Transverse colon (tissue), 4 donors: ENCODE measurements at regions not wholly inside any gene's neighbourhood (a gene's known extent, or its start where the extent isn't known, plus 50 kb on each side); places are given as distances from the start of the nearest gene placed in this dataset.

Experiments
- DNase-seq: peaks from one replicate; pipeline ENCODE4 v3.0.0-alpha.2; 2019
- H3K27ac ChIP-seq, 4 donors: fragments of 200-600 bp; sonication (generic); 2 replicates each; pipeline ENCODE4 v1.5.1; 2016 to 2018; ENCODE audit warnings: inconsistent platforms in 4 of 4
- H3K27me3 ChIP-seq: fragments of 200-600 bp; sonication (generic); 2 replicates; pipeline ENCODE4 v1.5.1; 2017; ENCODE audit warnings: inconsistent platforms
- H3K36me3 ChIP-seq, 4 donors: fragments of 200-600 bp; sonication (generic); 2 replicates each; pipeline ENCODE4 v1.5.1; 2017 to 2019; ENCODE audit warnings: inconsistent platforms in 4 of 4
- H3K4me1 ChIP-seq, 4 donors: fragments of 200-600 bp; sonication (generic); 2 replicates each; pipeline ENCODE4 v1.5.1; 2017 to 2020; ENCODE audit warnings: inconsistent platforms in 4 of 4
- H3K4me3 ChIP-seq, 4 donors: fragments of 200-600 bp; sonication (generic); 1 replicate in 1 of 4; 2 replicates in 3 of 4; pipeline versions ENCODE4 v1.5.1 to v1.6.1; 2017 to 2019; ENCODE audit warnings: inconsistent platforms in 4 of 4
- H3K9me3 ChIP-seq, 2 donors: fragments of 200-600 bp; sonication (generic); 2 replicates each; pipeline ENCODE4 v1.5.1; 2017 to 2019; ENCODE audit warnings: inconsistent platforms in 2 of 2
- CTCF ChIP-seq, 5 experiments: fragments of 200-600 bp in 3 of 5; fragments of 450-650 bp in 2 of 5; sonication (generic) in 3 of 5; IDR thresholded peaks; 1 replicate in 2 of 5; 2 replicates in 3 of 5; pipeline ENCODE4 v1.5.1; 2016 to 2017; ENCODE audit warnings: antibody characterized with exemption in 5 of 5, inconsistent platforms in 3 of 5, mild to moderate bottlenecking in 2 of 5, moderate library complexity in 1 of 5
- EP300 ChIP-seq: sonication (generic); formaldehyde crosslinking; IDR thresholded peaks from one replicate; pipeline ENCODE4 v1.6.1; 2017; ENCODE audit warnings: antibody characterized with exemption, low read depth
- POLR2A ChIP-seq: fragments of 450-650 bp; IDR thresholded peaks from one replicate; pipeline ENCODE4 v1.6.1; 2016; ENCODE audit warnings: antibody characterized with exemption, mild to moderate bottlenecking, moderate library complexity
- POLR2AphosphoS5 ChIP-seq, 3 donors: sonication (generic); formaldehyde crosslinking; IDR thresholded peaks; one replicate each; pipeline ENCODE4 v1.6.1; 2016; ENCODE audit warnings: antibody characterized with exemption in 3 of 3
- WGBS, 2 donors: methylation state at CpG; one replicate each; pipeline ENCODE4 v1.1.5; 2018; ENCODE audit warnings: low coverage in 1 of 2; 5-methylcytosine and 5-hydroxymethylcytosine counted together
- in situ Hi-C, 4 donors: fragments of 200-750 bp; cut with MboI; loops; one replicate each; pipeline versions ENCODE4 v1.15.0 to v1.15.1; 2017; ENCODE audit warnings: low sequenced_read_pairs in 3 of 4, low pct_ligation_motif_present in 1 of 4, low pct_unique_long_range_greater_than_20kb in 1 of 4
- intact Hi-C: fragments of 100-400 bp; cut with DNase I; formaldehyde crosslinking; loops from one replicate; pipeline ENCODE4 v1.15.1; 2023; ENCODE audit warnings: low total_unique reads

GRCh38 chr21:29454179-29454578 lies 155.5 kb downstream of the BACH1 start:
- DNase-seq, result no peak
- Histone ChIP-seq H3K36me3 (no peaks in the 10 kb centered on the region), H3K4me3 (no peak overlapping the region), H3K27ac (no peak overlapping the region), H3K4me1 (no peaks in the 10 kb centered on the region), H3K9me3 (peaks cover 0 to 1% of the 10 kb centered on the region in 2 donors), H3K27me3 (no peaks in the 10 kb centered on the region)
- 70 to 88% methylated on average over 1 of the region's 1 CpG for WGBS, 2 donors
- in situ Hi-C loops (loop anchor here in 2 of 4 donors (25.0 kb wide), 1 partner anchor 383 kb away; no protein-coding TSS in a partner anchor), intact Hi-C loops (no loop called here)
- TF ChIP-seq EP300 (no peak), POLR2AphosphoS5 (IDR thresholded peaks at IDR 0.05) (no peak), POLR2A (no peak), CTCF (IDR thresholded peaks at IDR 0.05) (no peak)

DNA sequence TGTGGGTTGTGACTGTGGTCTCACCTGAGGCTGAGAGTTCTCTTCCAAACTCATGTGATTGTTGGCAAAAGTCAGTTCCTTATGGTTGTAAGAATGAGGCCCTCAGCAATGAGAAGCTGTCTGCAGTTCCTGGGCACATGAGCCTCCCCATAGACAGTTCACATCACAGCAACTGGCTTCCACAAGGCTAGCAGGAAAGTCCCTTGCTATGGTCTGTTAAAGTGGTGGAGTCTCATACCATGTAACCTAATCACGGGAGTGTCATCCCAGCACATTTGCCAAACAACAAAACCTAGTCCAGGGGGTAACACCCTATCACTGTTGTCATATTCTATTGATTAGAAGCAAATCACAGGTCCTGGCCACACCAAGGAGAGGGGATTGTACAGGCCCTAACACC lies 163.8 kb downstream of the BACH1 start:
- no peak overlapping the region for H3K4me3 ChIP-seq
- DNase-seq, result no peak
- no peaks in the 10 kb centered on the region for H3K27me3 ChIP-seq
- 92% methylated on average over 1 of the region's 1 CpG; no CpG with 5 or more reads in 1 of the 2 donors for WGBS, 2 donors
- no peaks in the 10 kb centered on the region for H3K36me3 ChIP-seq
- no peaks in the 10 kb centered on the region for H3K4me1 ChIP-seq
- no peaks in the 10 kb centered on the region for H3K9me3 ChIP-seq
- TF ChIP-seq POLR2AphosphoS5 (IDR thresholded peaks at IDR 0.05), result no peak
- no peak overlapping the region for H3K27ac ChIP-seq
- intact Hi-C loops, result no loop called here
- in situ Hi-C loops, result loop anchor here in 2 of 4 donors (25.0 kb wide), 1 partner anchor 375 kb away; no protein-coding TSS in a partner anchor

GRCh38 chr21:29465546-29465945 lies 166.8 kb downstream of the BACH1 start:
- in situ Hi-C loops, result loop anchor here in 2 of 4 donors (25.0 kb wide), 1 partner anchor 372 kb away; no protein-coding TSS in a partner anchor
- TF ChIP-seq POLR2A, result no peak
- no peak for TF ChIP-seq CTCF (IDR thresholded peaks at IDR 0.05)
- TF ChIP-seq POLR2AphosphoS5 (IDR thresholded peaks at IDR 0.05), result no peak
- no peak for TF ChIP-seq EP300
- WGBS, 2 donors, result 79% methylated on average over 2 of the region's 2 CpGs; no CpG with 5 or more reads in 1 of the 2 donors

DNA sequence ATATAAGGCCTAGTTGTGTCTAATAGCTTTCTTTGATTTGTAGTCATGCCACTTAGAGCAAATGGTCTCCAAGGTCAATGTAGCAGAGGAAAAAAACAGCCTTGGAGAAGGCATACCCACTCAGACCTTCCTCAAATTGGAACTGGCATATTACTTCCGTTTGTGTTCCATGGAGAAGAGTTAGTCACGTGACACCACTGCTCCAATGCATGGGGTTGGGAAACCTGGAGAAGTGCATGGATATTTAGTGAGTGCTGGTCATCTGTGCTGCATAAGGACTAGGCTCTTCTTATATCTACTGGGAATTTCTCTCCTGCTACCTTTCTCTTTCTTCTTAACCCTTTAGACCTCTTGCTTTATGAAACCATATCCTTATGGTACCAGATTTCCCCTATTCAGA lies 167.8 kb downstream of the BACH1 start:
- no peak for DNase-seq
- Histone ChIP-seq H3K4me3 (no peak overlapping the region), H3K4me1 (no peaks in the 10 kb centered on the region), H3K36me3 (no peaks in the 10 kb centered on the region), H3K27ac (no peak overlapping the region), H3K9me3 (no peaks in the 10 kb centered on the region), H3K27me3 (no peaks in the 10 kb centered on the region)
- WGBS, 2 donors, result 93 to 94% methylated on average over 2 of the region's 2 CpGs
- intact Hi-C loops (no loop called here), in situ Hi-C loops (loop anchor here in 2 of 4 donors (25.0 kb wide), 1 partner anchor 371 kb away; no protein-coding TSS in a partner anchor)
- TF ChIP-seq POLR2AphosphoS5 (IDR thresholded peaks at IDR 0.05) (no peak), CTCF (IDR thresholded peaks at IDR 0.05) (no peak), POLR2A (no peak), EP300 (no peak)

More at GRCh38 chr21:29465546-29465945, 166.8 kb downstream of the BACH1 start:
- DNase-seq, result no peak
- Histone ChIP-seq H3K27me3 (no peaks in the 10 kb centered on the region), H3K36me3 (no peaks in the 10 kb centered on the region), H3K27ac (no peak overlapping the region), H3K9me3 (no peaks in the 10 kb centered on the region), H3K4me1 (no peaks in the 10 kb centered on the region), H3K4me3 (no peak overlapping the region)
- intact Hi-C loops, result no loop called here

- Histone ChIP-seq H3K9me3 (no peaks in the 10 kb centered on the region), H3K27me3 (no peaks in the 10 kb centered on the region), H3K4me3 (no peak overlapping the region), H3K27ac (no peak overlapping the region), H3K4me1 (no peaks in the 10 kb centered on the region), H3K36me3 (no peaks in the 10 kb centered on the region)
- intact Hi-C loops, result no loop called here
- no peak for DNase-seq
- WGBS, 2 donors, result 52 to 79% methylated on average over 2 of the region's 2 CpGs
- TF ChIP-seq EP300 (no peak), POLR2AphosphoS5 (IDR thresholded peaks at IDR 0.05) (no peak), POLR2A (no peak), CTCF (IDR thresholded peaks at IDR 0.05) (no peak)
- in situ Hi-C loops, result loop anchor here in 3 of 4 donors (10.0 to 25.0 kb wide), 2 partner anchors 367 to 374 kb away; no protein-coding TSS in a partner anchor
Observed at GRCh38 chr21:29470397-29470796, 171.7 kb downstream of the BACH1 start.
